ENCODE measurements at regions not wholly inside any gene's neighbourhood (a gene's known extent, or its start where the extent isn't known, plus 50 kb on each side); places are given as distances from the start of the nearest gene placed in this dataset.

DNA sequence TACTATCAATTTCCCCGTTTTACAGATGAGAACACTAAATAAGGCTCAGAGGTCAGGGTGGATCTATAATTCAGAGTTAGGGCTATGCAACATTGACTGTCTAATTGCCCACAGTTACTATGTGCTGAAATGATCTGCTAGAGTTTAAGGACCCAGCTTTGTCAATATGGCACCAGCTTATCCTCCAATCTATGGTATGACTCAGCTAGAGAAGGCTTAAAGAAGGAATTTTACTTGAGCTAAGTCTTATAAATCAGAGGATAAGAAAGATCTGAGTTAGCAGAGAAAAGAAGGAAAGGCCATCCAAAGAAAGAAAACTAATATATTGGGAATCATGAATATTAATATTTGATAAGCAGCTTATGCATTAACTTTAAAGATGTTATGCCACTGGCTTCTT lies 78.1 kb downstream of the ASB9 start:
- DNase-seq (ENCODE audit: low read depth) = no peak

DNA sequence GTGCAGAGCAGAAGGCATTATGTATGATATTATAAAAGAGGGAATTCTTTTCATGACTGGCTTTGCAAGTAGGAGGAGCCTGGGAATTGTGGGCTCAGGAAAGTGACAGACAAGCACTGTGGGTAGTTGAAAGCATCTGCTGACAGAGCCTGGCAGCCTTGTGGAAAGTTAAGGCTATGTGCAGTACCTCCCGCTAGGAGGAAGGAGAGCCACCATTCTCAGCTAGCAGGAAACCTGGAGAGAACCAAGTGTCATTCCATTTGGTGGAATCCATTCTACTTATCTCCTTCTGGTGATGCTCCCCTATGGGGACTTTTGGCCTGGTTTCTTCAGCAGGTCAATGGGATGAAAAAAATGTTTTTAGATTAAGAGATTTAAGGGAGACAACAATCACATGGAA lies 81.8 kb downstream of the ASB9 start:
- DNase-seq (ENCODE audit: low read depth) = no peak

DNA sequence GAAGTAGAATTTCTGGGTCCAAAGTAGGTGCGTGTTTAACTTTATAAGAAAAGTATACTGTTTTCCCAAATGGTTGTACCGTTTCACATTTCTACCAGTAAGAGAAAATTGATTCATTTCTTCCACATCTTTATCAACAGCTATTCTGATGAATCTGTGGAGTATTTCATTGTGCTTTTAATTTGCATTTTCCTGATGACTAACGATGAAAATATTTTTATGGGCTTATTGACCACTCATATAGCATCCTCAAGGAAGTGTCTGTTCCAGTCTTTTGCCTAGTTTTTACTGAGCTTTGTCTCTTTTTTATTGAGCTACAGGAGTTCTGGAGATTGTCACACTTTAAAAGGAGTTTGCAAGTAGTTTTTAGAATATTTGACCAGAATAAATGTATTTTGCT lies 92.6 kb downstream of the ASB9 start:
- DNase-seq (ENCODE audit: low read depth) = no peak

- no peak for DNase-seq (ENCODE audit: low read depth)
These were observed 96.5 kb downstream of the ASB9 start for GRCh38 chrX:15173411-15173810.

- no peak for DNase-seq (ENCODE audit: low read depth)
These were observed 99.0 kb downstream of the ASB9 start for GRCh38 chrX:15170927-15171326.

DNA sequence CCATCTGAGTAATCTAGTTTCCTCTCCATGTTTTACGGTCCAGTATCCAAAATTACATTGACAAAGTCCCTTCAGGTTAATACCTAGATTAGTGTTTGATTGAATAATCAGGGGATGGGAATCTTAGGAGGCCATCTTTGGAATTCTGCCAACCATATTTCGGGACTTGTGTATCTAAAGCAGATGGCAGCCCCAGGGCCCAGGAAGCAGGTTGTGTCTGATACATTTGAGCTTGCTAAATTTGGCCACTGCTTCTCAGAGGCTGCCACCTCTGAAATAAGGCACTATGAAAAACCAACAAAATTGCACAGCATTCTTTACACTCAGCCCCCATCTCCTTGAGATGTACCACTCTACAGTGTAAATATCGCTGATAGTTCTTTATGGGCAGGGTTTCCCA lies 102.1 kb downstream of the ASB9 start:
- DNase-seq (ENCODE audit: low read depth) = no peak

DNA sequence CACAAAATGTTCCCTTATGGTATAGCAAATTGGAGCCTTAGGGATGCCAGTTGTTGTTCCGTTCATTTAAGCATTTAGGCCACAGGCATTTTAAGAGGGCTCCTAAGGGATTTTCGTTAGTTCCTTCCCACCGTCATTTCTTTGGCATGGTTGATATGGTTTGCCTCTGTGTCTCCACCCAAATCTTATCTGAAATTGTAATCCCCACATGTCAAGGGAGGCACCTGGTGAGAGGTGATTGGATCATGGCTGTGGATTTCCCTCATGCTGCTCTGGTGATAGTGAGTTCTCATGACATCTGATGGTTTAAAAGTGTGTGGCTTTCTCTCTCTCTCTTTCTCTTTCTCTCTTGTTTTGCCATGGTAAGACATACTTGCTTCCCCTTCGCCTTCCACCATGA lies 104.1 kb downstream of the ASB9 start:
- DNase-seq (ENCODE audit: low read depth) = no peak

GRCh38 chrX:15163131-15163530 lies 106.8 kb downstream of the ASB9 start:
- DNase-seq (ENCODE audit: low read depth) = no peak

DNA sequence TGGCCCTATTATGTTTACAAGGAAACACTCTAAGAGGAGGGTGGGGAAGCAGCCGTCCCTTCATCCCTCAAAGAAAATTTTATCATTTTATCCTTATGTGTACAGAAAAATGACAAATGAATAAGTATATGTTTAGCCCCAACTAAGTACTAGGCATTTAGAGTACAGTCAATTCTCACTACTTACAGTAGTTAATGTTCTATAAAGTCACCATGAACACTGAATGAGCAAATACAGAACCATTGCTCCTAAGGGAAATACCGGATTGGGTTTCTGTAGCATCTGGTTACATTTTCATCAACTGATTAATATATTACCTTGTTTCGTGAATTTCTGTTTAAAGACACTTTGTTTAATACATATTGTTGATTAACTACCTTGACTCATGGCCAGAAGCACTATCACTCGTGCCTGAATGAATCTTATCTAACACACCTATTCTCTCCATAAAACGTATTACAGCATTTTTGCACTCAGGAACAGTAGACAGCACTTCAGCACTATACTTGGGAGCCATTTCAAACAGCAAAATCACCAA lies 109.3 kb downstream of the ASB9 start:
- no peak for DNase-seq (ENCODE audit: low read depth)

DNA sequence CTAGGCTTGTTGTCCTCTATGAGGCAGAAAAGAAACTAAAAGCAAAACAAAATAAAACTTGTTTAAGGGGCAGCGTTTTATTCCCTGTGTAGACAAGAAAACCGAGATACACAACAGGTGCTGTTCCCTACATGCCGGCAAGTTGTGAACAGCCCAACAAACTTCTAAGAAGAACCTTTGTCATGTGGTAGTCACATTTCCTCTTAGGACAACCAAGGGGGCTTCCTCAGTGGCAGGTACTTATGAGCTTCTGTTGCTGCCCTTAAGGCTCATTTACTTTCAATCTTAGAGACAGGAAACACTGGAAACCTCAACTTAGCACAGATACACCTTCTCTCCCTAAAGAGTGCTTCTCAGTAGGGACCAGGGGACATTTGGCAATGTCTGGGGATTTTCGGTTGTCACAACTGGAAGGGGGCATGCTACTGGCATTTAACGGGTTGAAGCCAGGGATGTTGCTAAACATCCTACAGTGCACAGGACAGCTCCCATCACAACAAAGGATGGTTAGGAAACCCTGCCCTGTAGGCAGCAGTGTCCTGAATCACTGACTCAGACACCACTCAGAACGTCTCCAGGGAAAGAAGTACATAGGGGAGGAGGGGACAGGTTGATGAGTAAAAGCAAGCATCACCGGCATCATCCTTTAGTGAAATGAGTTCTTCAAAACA lies 111.0 kb downstream of the ASB9 start:
- DNase-seq (ENCODE audit: low read depth) = no peak

- DNase-seq (ENCODE audit: low read depth) = no peak
These were observed 111.5 kb downstream of the ASB9 start for GRCh38 chrX:15158350-15158735.

GRCh38 chrX:15157624-15158023 lies 112.3 kb downstream of the ASB9 start:
- no peak for DNase-seq (ENCODE audit: low read depth)

- DNase-seq (ENCODE audit: low read depth) = no peak
These were observed 118.4 kb downstream of the ASB9 start for GRCh38 chrX:15151267-15152186.

- DNase-seq (ENCODE audit: low read depth) = no peak
These were observed 119.3 kb downstream of the ASB9 start for GRCh38 chrX:15150586-15150985.

GRCh38 chrX:15146515-15146914 lies 123.4 kb downstream of the ASB9 start:
- DNase-seq (ENCODE audit: low read depth) = no peak

DNA sequence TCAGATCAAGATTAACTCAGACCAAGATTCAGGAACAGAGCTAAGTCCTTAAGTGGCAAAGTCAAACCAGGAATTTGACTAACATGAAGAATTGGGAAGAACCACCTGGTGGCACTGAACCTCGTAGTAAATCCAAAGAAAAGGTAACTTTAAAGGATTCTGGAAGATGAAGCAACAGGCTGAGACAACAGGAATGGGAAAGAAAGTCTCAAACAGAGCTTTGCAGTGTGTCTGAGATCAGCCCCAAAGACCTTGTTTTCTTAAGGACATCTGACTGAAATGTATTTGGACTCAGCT lies 126.1 kb downstream of the ASB9 start:
- no peak for DNase-seq (ENCODE audit: low read depth)

GRCh38 chrX:15143050-15143824 lies 126.6 kb downstream of the ASB9 start:
- DNase-seq (ENCODE audit: low read depth) = peak; percentile 36

- DNase-seq (ENCODE audit: low read depth) = no peak
These were observed 127.7 kb downstream of the ASB9 start for GRCh38 chrX:15142084-15142715.

DNA sequence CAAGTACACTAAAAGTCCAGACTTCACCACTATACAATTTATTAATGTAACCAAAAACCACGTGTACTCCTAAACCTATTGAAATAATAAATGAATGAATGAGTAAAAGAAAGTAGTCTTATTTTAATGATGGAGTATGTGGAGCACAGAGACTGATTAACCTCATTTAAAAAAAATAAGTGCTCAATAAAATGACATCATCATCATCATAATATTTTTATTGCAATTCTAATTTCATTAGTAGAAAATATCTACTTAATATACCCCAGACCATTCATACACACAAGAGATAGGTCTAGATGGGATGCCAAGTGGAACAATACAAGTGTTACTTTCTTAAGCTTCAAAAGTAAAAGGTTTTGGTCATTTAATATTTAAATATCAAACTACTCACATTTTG lies 133.1 kb downstream of the ASB9 start:
- DNase-seq (ENCODE audit: low read depth) = no peak

DNA sequence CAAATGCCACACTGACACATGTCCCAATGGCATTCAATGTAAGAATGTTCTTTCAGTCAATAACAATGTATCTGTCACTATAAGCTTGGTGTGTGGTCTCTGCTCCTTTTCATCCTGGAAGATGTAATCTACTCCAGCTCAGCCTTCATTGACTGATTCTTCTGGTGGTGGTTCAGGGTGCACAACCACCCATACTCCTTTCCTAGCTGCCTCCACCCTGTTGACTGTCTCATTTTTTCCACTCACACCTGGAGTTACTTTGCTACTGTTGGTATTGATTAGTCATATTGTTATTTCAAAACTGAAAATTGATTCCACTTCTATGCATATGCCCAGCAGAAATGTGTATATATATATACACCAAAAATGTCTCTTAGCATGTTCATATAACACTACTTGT lies 140.5 kb downstream of the ASB9 start:
- DNase-seq (ENCODE audit: low read depth) = no peak

DNA sequence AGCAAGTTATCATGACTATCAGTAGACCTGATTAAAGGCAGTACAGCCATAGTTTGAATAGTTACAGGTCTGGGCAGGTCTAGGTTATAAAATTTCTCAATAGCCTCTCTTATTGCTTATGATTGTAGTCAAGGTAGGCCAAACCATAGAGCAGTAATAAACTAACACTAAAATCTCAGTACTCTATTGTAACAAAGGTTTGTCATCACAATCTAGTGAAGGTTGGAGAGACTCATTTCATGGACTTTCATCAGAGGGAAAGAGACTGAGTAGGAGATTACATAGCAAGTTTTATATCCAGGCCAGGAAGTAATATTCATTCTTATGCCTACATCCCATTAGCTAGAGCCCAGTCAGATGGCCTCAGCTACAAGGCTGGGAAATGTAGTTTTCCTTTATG lies 141.0 kb downstream of the ASB9 start:
- no peak for DNase-seq (ENCODE audit: low read depth)

GRCh38 chrX:15127010-15127409 lies 142.9 kb downstream of the ASB9 start:
- DNase-seq (ENCODE audit: low read depth) = no peak
